Osteoblast (primary cell): ENCODE measurements at regions not wholly inside any gene's neighbourhood (a gene's known extent, or its start where the extent isn't known, plus 50 kb on each side); places are given as distances from the start of the nearest gene placed in this dataset.

Source experiments
- DNase-seq: peaks from one replicate; pipeline ENCODE4 v3.0.0; 2011; ENCODE audit warnings: low spot score, mixed read lengths; ENCODE audit not compliant: insufficient read length; ENCODE audit errors: missing footprints
- H2AFZ ChIP-seq: 2 replicates; pipeline ENCODE4 v1.6.0; 2011; ENCODE audit warnings: mild to moderate bottlenecking, low read length
- H3K27ac ChIP-seq: 2 replicates; pipeline ENCODE4 v1.5.1; 2011; ENCODE audit warnings: mild to moderate bottlenecking, low read depth, low read length, moderate library complexity
- H3K27me3 ChIP-seq: 2 replicates; pipeline ENCODE4 v1.6.0; 2012; ENCODE audit warnings: mild to moderate bottlenecking, control low read depth, inconsistent platforms, low read length, moderate library complexity; ENCODE audit not compliant: insufficient read depth
- H3K36me3 ChIP-seq: 2 replicates; pipeline ENCODE4 v1.5.1; 2011; ENCODE audit warnings: mild to moderate bottlenecking, low read length, control low read depth, moderate library complexity; ENCODE audit not compliant: insufficient read depth
- H3K4me1 ChIP-seq: 2 replicates; pipeline ENCODE4 v1.5.1; 2011; ENCODE audit warnings: mild to moderate bottlenecking, low read length, control low read depth, moderate library complexity; ENCODE audit not compliant: insufficient read depth
- H3K4me2 ChIP-seq: 2 replicates; pipeline ENCODE4 v1.6.0; 2011; ENCODE audit warnings: mild to moderate bottlenecking, low read length; ENCODE audit not compliant: insufficient read depth
- H3K4me3 ChIP-seq: fragments of 200-600 bp; sonication (generic); 3 replicates; pipeline ENCODE4 v1.5.1; 2012; ENCODE audit warnings: mild to moderate bottlenecking, low read length, inconsistent platforms; ENCODE audit not compliant: insufficient read depth
- H3K79me2 ChIP-seq: 2 replicates; pipeline ENCODE4 v1.6.0; 2012; ENCODE audit warnings: mild to moderate bottlenecking, low read length, control low read depth, inconsistent platforms; ENCODE audit not compliant: insufficient read depth
- H3K9me3 ChIP-seq: 2 replicates; pipeline ENCODE4 v1.5.1; 2011; ENCODE audit warnings: low read depth, low read length, control low read depth
- H4K20me1 ChIP-seq: 2 replicates; pipeline ENCODE4 v1.6.0; 2012; ENCODE audit warnings: mild to moderate bottlenecking, low read length, control low read depth; ENCODE audit not compliant: insufficient read depth
- CTCF ChIP-seq: IDR thresholded peaks from 2 replicates; pipeline ENCODE4 v1.5.1; 2011; ENCODE audit warnings: mild to moderate bottlenecking, low read depth, low read length, moderate library complexity; ENCODE audit errors: extremely low read depth

- no peaks in the 10 kb centered on the region for H4K20me1 ChIP-seq
- no peak for DNase-seq
- H3K27ac ChIP-seq, result no peak overlapping the region
- H3K9me3 ChIP-seq, result no peaks in the 10 kb centered on the region
- no peak for TF ChIP-seq CTCF
- no peak overlapping the region for H2AFZ ChIP-seq
- H3K4me1 ChIP-seq, result no peaks in the 10 kb centered on the region
- H3K27me3 ChIP-seq, result no peaks in the 10 kb centered on the region
- no peak overlapping the region for H3K4me3 ChIP-seq
- no peak overlapping the region for H3K4me2 ChIP-seq
- no peaks in the 10 kb centered on the region for H3K36me3 ChIP-seq
- no peaks in the 10 kb centered on the region for H3K79me2 ChIP-seq
Observed at GRCh38 chr1:50278961-50279360, 144.3 kb downstream of the DMRTA2 start.

- Histone ChIP-seq H3K27me3 (no peaks in the 10 kb centered on the region), H3K27ac (no peak overlapping the region), H3K4me3 (no peak overlapping the region), H3K4me1 (no peaks in the 10 kb centered on the region), H2AFZ (no peak overlapping the region), H3K79me2 (no peaks in the 10 kb centered on the region), H3K4me2 (no peak overlapping the region), H3K9me3 (no peaks in the 10 kb centered on the region), H4K20me1 (no peaks in the 10 kb centered on the region), H3K36me3 (no peaks in the 10 kb centered on the region)
- no peak for DNase-seq
- no peak for TF ChIP-seq CTCF
Observed at GRCh38 chr1:50278410-50278809, 144.8 kb downstream of the DMRTA2 start.

GRCh38 chr1:50275566-50275965, 147.7 kb downstream of the DMRTA2 start:
- Histone ChIP-seq H3K27me3 (no peaks in the 10 kb centered on the region), H3K4me2 (no peak overlapping the region), H2AFZ (no peak overlapping the region), H3K27ac (no peak overlapping the region), H3K9me3 (no peaks in the 10 kb centered on the region), H3K36me3 (no peaks in the 10 kb centered on the region), H3K4me1 (no peaks in the 10 kb centered on the region), H3K4me3 (no peak overlapping the region), H4K20me1 (no peaks in the 10 kb centered on the region), H3K79me2 (no peaks in the 10 kb centered on the region)
- no peak for DNase-seq
- TF ChIP-seq CTCF, result no peak

- Histone ChIP-seq H3K27ac (no peak overlapping the region), H3K79me2 (no peaks in the 10 kb centered on the region), H3K4me1 (no peaks in the 10 kb centered on the region), H3K9me3 (no peaks in the 10 kb centered on the region), H3K4me3 (no peak overlapping the region), H3K27me3 (no peaks in the 10 kb centered on the region), H4K20me1 (no peaks in the 10 kb centered on the region), H2AFZ (no peak overlapping the region), H3K36me3 (no peaks in the 10 kb centered on the region), H3K4me2 (no peak overlapping the region)
- no peak for DNase-seq
- no peak for TF ChIP-seq CTCF
Observed at GRCh38 chr1:50272912-50273311, 150.3 kb downstream of the DMRTA2 start.
